H1 (cell line): ENCODE measurements at regions not wholly inside any gene's neighbourhood (a gene's known extent, or its start where the extent isn't known, plus 50 kb on each side); places are given as distances from the start of the nearest gene placed in this dataset.

Experiments used
- CTCF ChIA-PET: fragments of 300-600 bp; sonication (Branson Sonifier 250); formaldehyde crosslinking; loops from one replicate; lab custom pipeline; 2021; ENCODE audit not compliant: partially characterized antibody; lab: Charles Lee
- POLR2A ChIA-PET: fragments of 300-600 bp; sonication (Branson Sonifier 250); formaldehyde crosslinking; loops from one replicate; lab custom pipeline; 2021; ENCODE audit warnings: inconsistent platforms; ENCODE audit not compliant: partially characterized antibody; lab: Charles Lee
- DNase-seq, 2 experiments: peaks; one replicate each; pipeline versions ENCODE4 v3.0.0 to v3.0.0-alpha.2; 2010 to 2022; ENCODE audit warnings: low spot score in 2 of 2, low read depth in 1 of 2, mixed read lengths in 1 of 2
- FAIRE-seq: peaks from 2 replicates; lab custom pipeline; 2011; peaks lifted over from hg19 to GRCh38; lab: Jason Lieb, UNC
- H2AFZ ChIP-seq: 2 replicates; pipeline ENCODE4 v1.8.1; 2012; ENCODE audit warnings: low read length, inconsistent platforms
- H2AK5ac ChIP-seq: 2 replicates; pipeline ENCODE4 v1.6.1; 2013; ENCODE audit warnings: low read depth, low read length
- H2BK120ac ChIP-seq: replicated peaks from 2 replicates; pipeline ENCODE3; 2013; ENCODE audit warnings: low read depth, low read length, inconsistent platforms
- H2BK12ac ChIP-seq: 2 replicates; pipeline ENCODE4 v1.6.1; 2013; ENCODE audit warnings: low read depth, low read length
- H2BK15ac ChIP-seq: 2 replicates; pipeline ENCODE4 v1.6.1; 2013; ENCODE audit warnings: low read length
- H2BK20ac ChIP-seq: 2 replicates; pipeline ENCODE4 v1.6.1; 2013; ENCODE audit warnings: low read length
- H2BK5ac ChIP-seq: 2 replicates; pipeline ENCODE4 v1.6.1; 2013; ENCODE audit warnings: low read depth, low read length
- H3K14ac ChIP-seq: 2 replicates; pipeline ENCODE4 v1.6.1; 2013; ENCODE audit warnings: inconsistent platforms; ENCODE audit not compliant: insufficient read length
- H3K18ac ChIP-seq: 2 replicates; pipeline ENCODE4 v1.6.1; 2013; ENCODE audit warnings: low read length; ENCODE audit errors: extremely low read depth
- H3K23ac ChIP-seq: 2 replicates; pipeline ENCODE4 v1.6.1; 2013; ENCODE audit warnings: inconsistent platforms; ENCODE audit not compliant: insufficient read length
- H3K23me2 ChIP-seq: 2 replicates; pipeline ENCODE4 v1.6.1; 2013; ENCODE audit warnings: low read depth, low read length
- H3K27ac ChIP-seq: 2 replicates; pipeline ENCODE4 v1.6.1; 2011; ENCODE audit warnings: low read depth, low read length, inconsistent platforms
- H3K27me3 ChIP-seq, 4 experiments: replicated peaks in 1 of 4; 1 replicate in 1 of 4; 2 replicates in 3 of 4; pipeline versions ENCODE4 v1.6.1 to v1.8.1; 2011 to 2013; ENCODE audit warnings: low read length in 3 of 4, mild to moderate bottlenecking in 3 of 4, inconsistent platforms in 2 of 4, mixed read lengths in 2 of 4, moderate library complexity in 1 of 4; ENCODE audit not compliant: control insufficient read depth in 3 of 4, insufficient read depth in 3 of 4; ENCODE audit errors: extremely low read depth in 1 of 4
- H3K36me3 ChIP-seq, 4 experiments: 2 replicates each; pipeline versions ENCODE4 v1.6.1 to v1.8.1; 2011 to 2013; ENCODE audit warnings: mild to moderate bottlenecking in 4 of 4, low read length in 3 of 4, moderate library complexity in 2 of 4, control low read depth in 1 of 4, inconsistent platforms in 1 of 4; ENCODE audit not compliant: insufficient read depth in 4 of 4, control insufficient read depth in 2 of 4
- H3K4ac ChIP-seq: replicated peaks from 2 replicates; pipeline ENCODE3; 2013; ENCODE audit warnings: low read length, low read depth, mixed read lengths, inconsistent platforms; ENCODE audit not compliant: insufficient read length
- H3K4me1 ChIP-seq, 4 experiments: replicated peaks in 1 of 4; 1 replicate in 1 of 4; 2 replicates in 3 of 4; pipeline versions ENCODE4 v1.6.1 to v1.8.1; 2011 to 2013; ENCODE audit warnings: low read length in 3 of 4, inconsistent platforms in 2 of 4, mixed read lengths in 1 of 4; ENCODE audit not compliant: insufficient read depth in 4 of 4, control insufficient read depth in 3 of 4
- H3K4me2 ChIP-seq, 2 experiments: 2 replicates each; pipeline versions ENCODE4 v1.6.1 to v1.8.1; 2011 to 2013; ENCODE audit warnings: low read depth in 2 of 2, low read length in 2 of 2, control low read depth in 1 of 2, inconsistent platforms in 1 of 2, mild to moderate bottlenecking in 1 of 2; ENCODE audit not compliant: insufficient read depth in 1 of 2
- H3K4me3 ChIP-seq, 4 experiments: fragments of 200-600, 300-600 bp in 1 of 4; sonication (generic), shearing (Covaris generic), sonication (Bioruptor Twin) in 1 of 4; 2 replicates each; pipeline versions ENCODE4 v1.5.1 to v1.8.1; 2011 to 2016; ENCODE audit warnings: low read length in 4 of 4, low read depth in 3 of 4, control low read depth in 2 of 4, inconsistent platforms in 2 of 4, mild to moderate bottlenecking in 2 of 4, mixed read lengths in 1 of 4, moderate library complexity in 1 of 4; ENCODE audit not compliant: insufficient read depth in 2 of 4; ENCODE audit errors: extremely low read depth in 1 of 4
- H3K56ac ChIP-seq: replicated peaks from 2 replicates; pipeline ENCODE3; 2013; ENCODE audit warnings: low read depth, mild to moderate bottlenecking, mixed read lengths, low read length, inconsistent platforms; ENCODE audit not compliant: insufficient read length
- H3K79me1 ChIP-seq: 2 replicates; pipeline ENCODE4 v1.6.1; 2013; ENCODE audit warnings: low read depth, low read length, control low read depth
- H3K79me2 ChIP-seq, 2 experiments: 2 replicates each; pipeline versions ENCODE4 v1.6.1 to v1.8.1; 2012 to 2013; ENCODE audit warnings: low read length in 2 of 2, mild to moderate bottlenecking in 2 of 2, inconsistent platforms in 1 of 2; ENCODE audit not compliant: insufficient read depth in 2 of 2, control insufficient read depth in 1 of 2
- H3K9ac ChIP-seq, 4 experiments: replicated peaks in 1 of 4; 1 replicate in 1 of 4; 2 replicates in 3 of 4; pipeline versions ENCODE4 v1.6.1 to v1.8.1; 2011 to 2013; ENCODE audit warnings: low read depth in 3 of 4, low read length in 3 of 4, control low read depth in 2 of 4, mild to moderate bottlenecking in 2 of 4, moderate library complexity in 2 of 4, inconsistent platforms in 1 of 4; ENCODE audit errors: extremely low read depth in 1 of 4
- H3K9me3 ChIP-seq, 2 experiments: 2 replicates each; pipeline versions ENCODE4 v1.6.1 to v1.8.1; 2012 to 2013; ENCODE audit warnings: mild to moderate bottlenecking in 2 of 2, moderate library complexity in 2 of 2, control low read depth in 1 of 2, inconsistent platforms in 1 of 2, low read depth in 1 of 2, low read length in 1 of 2, mixed read lengths in 1 of 2; ENCODE audit not compliant: insufficient read depth in 2 of 2
- H4K20me1 ChIP-seq, 2 experiments: replicated peaks in 1 of 2; 2 replicates each; pipeline versions ENCODE3 to v1.8.1; 2011 to 2013; ENCODE audit warnings: inconsistent platforms in 2 of 2, low read length in 2 of 2, mild to moderate bottlenecking in 1 of 2; ENCODE audit not compliant: insufficient read depth in 2 of 2, control insufficient read depth in 1 of 2
- H4K5ac ChIP-seq: 2 replicates; pipeline ENCODE4 v1.6.1; 2013; ENCODE audit warnings: low read length, low read depth, mixed read lengths, inconsistent platforms; ENCODE audit not compliant: insufficient read length
- H4K8ac ChIP-seq: 2 replicates; pipeline ENCODE4 v1.8.0; 2013; ENCODE audit warnings: mild to moderate bottlenecking, moderate library complexity, low read length, inconsistent platforms; ENCODE audit not compliant: insufficient read depth; ENCODE audit errors: extremely low read depth
- H4K91ac ChIP-seq: replicated peaks from 2 replicates; pipeline ENCODE3; 2013; ENCODE audit warnings: low read length, mixed read lengths, inconsistent platforms; ENCODE audit not compliant: insufficient read length
- ATF2 ChIP-seq: IDR thresholded peaks from 2 replicates; pipeline ENCODE4 v1.6.1; 2012; ENCODE audit warnings: low read length, inconsistent platforms
- BCL11A ChIP-seq, 2 experiments: IDR thresholded peaks; one replicate each; pipeline ENCODE4 v1.6.1; 2011; ENCODE audit warnings: low read depth in 2 of 2, low read length in 2 of 2, mild to moderate bottlenecking in 2 of 2
- CBX8 ChIP-seq: fragments of 300-800, 300-1000 bp; sonication (generic); IDR thresholded peaks from 2 replicates; pipeline ENCODE4 v1.7.1; 2016; ENCODE audit warnings: low read depth, low read length, borderline replicate concordance
- GABPA ChIP-seq: IDR thresholded peaks from 2 replicates; pipeline ENCODE4 v1.6.1; 2011; ENCODE audit warnings: mild to moderate bottlenecking, low read length, moderate library complexity, borderline replicate concordance; ENCODE audit not compliant: insufficient read depth
- HDAC2 ChIP-seq, 2 experiments: fragments of 300-600 bp in 1 of 2; sonication (generic) in 1 of 2; IDR thresholded peaks; 2 replicates each; pipeline ENCODE4 v1.6.1; 2011 to 2012; ENCODE audit warnings: low read depth in 2 of 2, low read length in 2 of 2, mild to moderate bottlenecking in 2 of 2, moderate library complexity in 2 of 2, borderline replicate concordance in 1 of 2, inconsistent platforms in 1 of 2
- MAFK ChIP-seq: IDR thresholded peaks from 2 replicates; pipeline ENCODE4 v1.6.1; 2012; ENCODE audit warnings: low read depth, mild to moderate bottlenecking, improper control_type of control experiment, low read length
- RBBP5 ChIP-seq: IDR thresholded peaks from 2 replicates; pipeline ENCODE4 v1.7.1; 2012; ENCODE audit warnings: low read depth, mild to moderate bottlenecking, inconsistent platforms, low read length, moderate library complexity, borderline replicate concordance
- SIRT6 ChIP-seq: IDR thresholded peaks from one replicate; pipeline ENCODE4 v1.7.1; 2012; ENCODE audit warnings: low read length, inconsistent platforms
- SP1 ChIP-seq: IDR thresholded peaks from 2 replicates; pipeline ENCODE4 v1.6.1; 2011; ENCODE audit warnings: low read depth, low read length
- TAF1 ChIP-seq: IDR thresholded peaks from 2 replicates; pipeline ENCODE4 v1.6.1; 2011; ENCODE audit warnings: mild to moderate bottlenecking, low read depth, low read length
- TBP ChIP-seq: IDR thresholded peaks from 2 replicates; pipeline ENCODE4 v1.6.1; 2011; ENCODE audit warnings: low read depth, low read length, improper control_type of control experiment
- TEAD4 ChIP-seq: IDR thresholded peaks from 2 replicates; pipeline ENCODE4 v1.6.1; 2012; ENCODE audit warnings: low read depth, low read length, inconsistent platforms, mixed read lengths
- USF2 ChIP-seq: IDR thresholded peaks from 2 replicates; pipeline ENCODE4 v1.6.1; 2011; ENCODE audit warnings: low read length, improper control_type of control experiment
- WGBS, 2 experiments: shearing (Covaris generic) in 1 of 2; methylation state at CpG; one replicate each; pipeline versions ENCODE4 v1.1.6 to v1.1.7; 2013 to 2015; ENCODE audit warnings: low lambda C conversion rate in 2 of 2, mixed read lengths in 2 of 2, inconsistent platforms in 1 of 2, low coverage in 1 of 2, missing lambda C conversion rate in 1 of 2; ENCODE audit not compliant: insufficient replicate concordance in 2 of 2, insufficient coverage in 1 of 2, insufficient read length in 1 of 2; ENCODE audit errors: extremely low coverage in 1 of 2, missing lambda C conversion rate in 1 of 2; 5-methylcytosine and 5-hydroxymethylcytosine counted together

- no peak overlapping the region for H3K9ac ChIP-seq
- H2BK20ac ChIP-seq = no peak overlapping the region
- H2BK120ac ChIP-seq = no peak overlapping the region
- H4K8ac ChIP-seq = no peak overlapping the region
- H3K9me3 ChIP-seq = peaks cover 0 to 3% of the 10 kb centered on the region in 2 experiments; a peak in 1 of 4 replicates
- no peak overlapping the region for H2AK5ac ChIP-seq
- no peaks in the 10 kb centered on the region for H3K4me1 ChIP-seq
- no peak overlapping the region for H3K4me2 ChIP-seq
- H4K5ac ChIP-seq = no peak overlapping the region
- H3K23ac ChIP-seq = no peak overlapping the region
- no peak overlapping the region for H3K18ac ChIP-seq
- H4K91ac ChIP-seq = no peak overlapping the region
- H2AFZ ChIP-seq = no peak overlapping the region
- no peak overlapping the region for H3K14ac ChIP-seq
- no peaks in the 10 kb centered on the region for H3K23me2 ChIP-seq
- H3K56ac ChIP-seq = no peak overlapping the region
- 93% methylated on average over 3 of the region's 3 CpGs; no CpG with 5 or more reads in 1 of the 2 experiments for WGBS, 2 experiments
- CTCF ChIA-PET = no interaction called here
- no peak overlapping the region for H2BK15ac ChIP-seq
- no peak overlapping the region for H2BK5ac ChIP-seq
- DNase-seq (no peak), FAIRE-seq (no peak)
- H3K27ac ChIP-seq = no peak overlapping the region
- no peak overlapping the region for H3K4ac ChIP-seq
- POLR2A ChIA-PET = no interaction called here
- no peak overlapping the region for H3K4me3 ChIP-seq
- H3K79me1 ChIP-seq = no peaks in the 10 kb centered on the region
- H4K20me1 ChIP-seq = no peaks in the 10 kb centered on the region
- no peaks in the 10 kb centered on the region for H3K27me3 ChIP-seq
- H2BK12ac ChIP-seq = no peak overlapping the region
- H3K36me3 ChIP-seq = no peaks in the 10 kb centered on the region
- H3K79me2 ChIP-seq = no peaks in the 10 kb centered on the region
- TF ChIP-seq SIRT6 = no peak
- TF ChIP-seq BCL11A (IDR thresholded peaks at IDR 0.05; ENCODE audit: low read depth in 2 of 2, low read length in 2 of 2) = no peak
- no peak for TF ChIP-seq TEAD4
- TF ChIP-seq SP1 = no peak
- no peak for TF ChIP-seq TBP
- no peak for TF ChIP-seq GABPA
- TF ChIP-seq ATF2 = no peak
- TF ChIP-seq HDAC2 (IDR thresholded peaks at IDR 0.05; ENCODE audit: borderline replicate concordance in 1 of 2, low read depth in 2 of 2, low read length in 2 of 2) = no peak
- no peak for TF ChIP-seq RBBP5
- no peak for TF ChIP-seq MAFK
- TF ChIP-seq USF2 = no peak
- TF ChIP-seq TAF1 = no peak
- no peak for TF ChIP-seq CBX8
Observed at GRCh38 chr4:43886196-43886595, 562.4 kb downstream of the KCTD8 start.
